GM12878 (cell line): ENCODE measurements at regions not wholly inside any gene's neighbourhood (a gene's known extent, or its start where the extent isn't known, plus 50 kb on each side); places are given as distances from the start of the nearest gene placed in this dataset.

Source experiments
- ATAC-seq: fragments of 200-7000 bp; cut with Tn5 transposase; 3 replicates; pipeline ENCODE4 v1.9.1; 2020; ENCODE audit warnings: mild to moderate bottlenecking, moderate library complexity
- BruUV-seq: library from RNA; stranded (reverse); fragments of 400-500 nt; replicated peaks from 2 replicates; lab custom pipeline; 2021; lab: Mats Ljungman, UMichigan
- CTCF ChIA-PET: fragments of 300-600 bp; sonication (Branson Sonifier 250); formaldehyde crosslinking; extraction: SDS; loops from one replicate; lab custom pipeline; 2021; ENCODE audit warnings: inconsistent platforms; lab: Yijun Ruan, JAX
- POLR2A ChIA-PET: fragments of 350-600 bp; formaldehyde crosslinking; extraction: SDS; loops from one replicate; lab custom pipeline; 2021; ENCODE audit warnings: inconsistent platforms; lab: Charles Lee
- RAD21 ChIA-PET: fragments of 300-600 bp; sonication (Branson Sonifier 250); formaldehyde crosslinking; loops from one replicate; lab custom pipeline; 2023; ENCODE audit warnings: antibody characterized with exemption; ENCODE audit not compliant: unreplicated experiment; lab: Charles Lee
- SMC1A ChIA-PET: fragments of 300-600 bp; sonication (Branson Sonifier 250); formaldehyde crosslinking; loops from one replicate; lab custom pipeline; 2023; ENCODE audit not compliant: unreplicated experiment, uncharacterized antibody; lab: Charles Lee
- DNase-seq: peaks from one replicate; pipeline ENCODE4 v3.0.0-alpha.2; 2011; ENCODE audit warnings: low read depth, low spot score
- FAIRE-seq: peaks from 3 replicates; lab custom pipeline; 2011; peaks lifted over from hg19 to GRCh38; lab: Jason Lieb, UNC
- H2AFZ ChIP-seq: 2 replicates; pipeline ENCODE4 v1.6.0; 2011; ENCODE audit warnings: low read depth, low read length, control low read depth; ENCODE audit not compliant: control insufficient read depth
- H3K27ac ChIP-seq: 2 replicates; pipeline ENCODE4 v1.5.1; 2011; ENCODE audit warnings: control low read depth; ENCODE audit not compliant: control insufficient read depth, insufficient read depth
- H3K27me3 ChIP-seq, 2 experiments: replicated peaks in 1 of 2; 2 replicates each; pipeline versions ENCODE4 v1.6.0 to v1.6.1; 2011; ENCODE audit warnings: low read length in 1 of 2; ENCODE audit not compliant: control insufficient read depth in 2 of 2, insufficient read depth in 2 of 2
- H3K36me3 ChIP-seq, 2 experiments: 2 replicates each; pipeline ENCODE4 v1.5.1; 2011; ENCODE audit warnings: low read length in 1 of 2; ENCODE audit not compliant: control insufficient read depth in 2 of 2, insufficient read depth in 2 of 2
- H3K4me1 ChIP-seq: 2 replicates; pipeline ENCODE4 v1.6.1; 2011; ENCODE audit warnings: mild to moderate bottlenecking, low read length, moderate library complexity, mixed read lengths; ENCODE audit not compliant: control insufficient read depth, insufficient read depth
- H3K4me2 ChIP-seq: 2 replicates; pipeline ENCODE4 v1.6.0; 2011; ENCODE audit warnings: control low read depth; ENCODE audit not compliant: control insufficient read depth, insufficient read depth
- H3K4me3 ChIP-seq: fragments of 200-600 bp; sonication (generic); 2 replicates; pipeline ENCODE4 v1.5.1; 2016
- H3K79me2 ChIP-seq: 2 replicates; pipeline ENCODE4 v1.6.0; 2011; ENCODE audit warnings: low read length; ENCODE audit not compliant: control insufficient read depth, insufficient read depth
- H3K9ac ChIP-seq: 2 replicates; pipeline ENCODE4 v1.8.0; 2011; ENCODE audit warnings: low read length, control low read depth, mixed read lengths; ENCODE audit not compliant: control insufficient read depth, insufficient read depth
- H3K9me3 ChIP-seq: replicated peaks from 3 replicates; pipeline ENCODE4 v1.5.1; 2011; ENCODE audit warnings: mild to moderate bottlenecking, low read length; ENCODE audit not compliant: control insufficient read depth, insufficient read depth
- H4K20me1 ChIP-seq: 2 replicates; pipeline ENCODE4 v1.6.0; 2011; ENCODE audit not compliant: control insufficient read depth, insufficient read depth
- CHD1 ChIP-seq: IDR thresholded peaks from 2 replicates; pipeline ENCODE4 v1.6.1; 2012; ENCODE audit warnings: low read depth, low read length, improper control_type of control experiment
- CREM ChIP-seq: IDR thresholded peaks from 2 replicates; pipeline ENCODE4 v1.6.1; 2014; ENCODE audit warnings: antibody characterized with exemption, low read depth
- EED ChIP-seq: sonication (generic); IDR thresholded peaks from 2 replicates; pipeline ENCODE4 v1.6.1; 2016; ENCODE audit warnings: antibody characterized with exemption, low read depth
- EZH2 ChIP-seq: IDR thresholded peaks from 2 replicates; pipeline ENCODE4 v1.6.1; 2012; ENCODE audit warnings: low read depth, mild to moderate bottlenecking, control low read depth, inconsistent platforms, low read length, borderline replicate concordance; ENCODE audit not compliant: control insufficient read depth
- GABPA ChIP-seq: IDR thresholded peaks from 2 replicates; pipeline ENCODE4 v1.6.1; 2014; ENCODE audit warnings: antibody characterized with exemption, low read depth, mild to moderate bottlenecking, inconsistent platforms
- HDAC2 ChIP-seq: fragments of 200-600 bp; sonication (generic); IDR thresholded peaks from 2 replicates; pipeline ENCODE4 v1.6.1; 2017
- MTA2 ChIP-seq: fragments of 450-650 bp; IDR thresholded peaks from 2 replicates; pipeline ENCODE4 v1.6.1; 2016; ENCODE audit warnings: low read depth, mild to moderate bottlenecking, moderate library complexity
- NBN ChIP-seq: fragments of 450-650 bp; IDR thresholded peaks from 2 replicates; pipeline ENCODE4 v1.6.1; 2016
- PKNOX1 ChIP-seq: fragments of 450-650 bp; IDR thresholded peaks from 2 replicates; pipeline ENCODE4 v1.6.1; 2016; ENCODE audit warnings: mild to moderate bottlenecking
- RAD21 ChIP-seq: IDR thresholded peaks from 2 replicates; pipeline ENCODE4 v1.6.1; 2011; ENCODE audit warnings: mild to moderate bottlenecking, low read depth, low read length, moderate library complexity; ENCODE audit not compliant: insufficient read depth
- SP1 ChIP-seq: IDR thresholded peaks from one replicate; pipeline ENCODE4 v1.6.1; 2011; ENCODE audit warnings: low read depth, low read length
- SREBF2 ChIP-seq: IDR thresholded peaks from 2 replicates; pipeline ENCODE4 v1.6.1; 2012; ENCODE audit warnings: mild to moderate bottlenecking, low read length
- STAT1 ChIP-seq: fragments of 450-650 bp; conservative IDR thresholded peaks from 2 replicates; pipeline ENCODE4 v1.6.1; 2014; ENCODE audit warnings: antibody characterized with exemption, mild to moderate bottlenecking
- YY1 ChIP-seq: IDR thresholded peaks from 2 replicates; pipeline ENCODE4 v1.6.1; 2011; ENCODE audit warnings: low read depth, mild to moderate bottlenecking, low read length
- ZBED1 ChIP-seq: IDR thresholded peaks from 2 replicates; pipeline ENCODE4 v1.6.1; 2016; ENCODE audit warnings: borderline replicate concordance
- WGBS: methylation state at CpG from one replicate; pipeline ENCODE4 v1.1.6; 2016; ENCODE audit warnings: low lambda C conversion rate; ENCODE audit not compliant: insufficient replicate concordance, insufficient coverage; ENCODE audit errors: missing lambda C conversion rate; 5-methylcytosine and 5-hydroxymethylcytosine counted together
- in situ Hi-C: fragments of 300-500 bp; cut with MboI; formaldehyde crosslinking; loops from 9 replicates; pipeline ENCODE4 v1.14.3; 2018; ENCODE audit warnings: mixed read lengths
- intact Hi-C: fragments of 100-400 bp; cut with micrococcal nuclease; formaldehyde crosslinking; loops from one replicate; pipeline ENCODE4 v1.14.2; 2022; ENCODE audit not compliant: unreplicated experiment
- TF ChIP-seq, protein P1 (sequence below): fragments of 450-650 bp; IDR thresholded peaks from 2 replicates; pipeline ENCODE4 v1.6.1; 2016; ENCODE audit warnings: mild to moderate bottlenecking, moderate library complexity, borderline replicate concordance
- TF ChIP-seq, protein P2 (sequence below): fragments of 450-650 bp; formaldehyde crosslinking; IDR thresholded peaks from 2 replicates; pipeline ENCODE4 v1.4.0; 2020; ENCODE audit warnings: mild to moderate bottlenecking, moderate library complexity

DNA sequence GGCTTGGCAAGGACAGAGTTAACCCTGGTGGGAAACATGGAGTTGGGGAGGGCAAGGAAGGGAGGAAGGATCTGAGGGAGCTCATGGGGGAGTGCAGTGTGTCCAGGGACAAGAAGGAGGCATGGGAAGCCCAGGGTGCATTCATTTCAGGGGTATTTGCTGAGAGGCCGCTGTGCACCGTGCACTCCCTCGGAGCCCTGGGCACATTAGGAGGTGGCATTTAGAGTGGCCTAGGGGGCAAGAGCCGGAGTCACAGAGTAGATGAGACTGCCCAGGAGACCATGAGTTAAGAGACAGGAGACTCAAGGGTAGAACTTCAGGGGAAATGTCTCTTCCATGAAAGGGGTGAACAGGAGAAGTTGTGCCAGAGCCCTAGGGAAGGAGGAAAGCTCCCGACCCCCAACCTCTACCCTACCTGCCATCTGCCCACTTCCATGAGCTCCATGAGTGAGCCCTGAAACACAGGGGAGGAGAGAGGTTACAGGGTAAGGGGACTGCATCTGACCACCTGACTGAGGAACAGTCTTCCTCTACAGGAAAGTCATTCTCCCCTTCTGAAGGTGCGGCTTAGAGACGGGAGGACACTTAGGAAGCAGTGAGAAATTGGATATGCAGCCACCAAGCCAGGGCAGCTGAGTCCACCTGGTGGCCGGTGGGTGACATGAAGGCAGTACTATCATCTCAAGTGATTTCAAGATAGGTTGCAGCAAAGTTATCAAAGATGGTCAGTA is 58.5 kb upstream of the COPS8 start:
- ATAC-seq (peak; percentile 88), DNase-seq (no peak), FAIRE-seq (peak; percentile 73)
- no peak overlapping the region for H2AFZ ChIP-seq
- ChIA-PET CTCF (interaction anchor here (0.5 to 1.8 kb wide), 9 partner anchors 32 to 717 kb away, joined by 3 to 12 read pairs (median 3); no protein-coding TSS in a partner anchor), RAD21 (interaction anchor here (0.8 to 1.7 kb wide), 5 partner anchors 33 to 673 kb away, joined by 3 to 11 read pairs (median 6); partner anchors contain the start of gene ACKR3), POLR2A (no interaction called here), SMC1A (interaction anchor here (0.6 to 2.0 kb wide), 6 partner anchors 16 to 518 kb away, joined by 3 to 10 read pairs (median 3); no protein-coding TSS in a partner anchor)
- H3K9ac ChIP-seq = no peak overlapping the region
- intact Hi-C loops = loop anchor here (1.0 kb wide), 1 partner anchor 674 kb away; no protein-coding TSS in a partner anchor
- BruUV-seq = no TSS peak
- H3K9me3 ChIP-seq = no peaks in the 10 kb centered on the region; the same call in 2 of the 3 replicates
- no peaks in the 10 kb centered on the region for H4K20me1 ChIP-seq
- 11% methylated on average over 8 of the region's 8 CpGs for WGBS
- no peaks in the 10 kb centered on the region for H3K4me1 ChIP-seq
- H3K36me3 ChIP-seq = no peaks in the 10 kb centered on the region
- H3K4me3 ChIP-seq = no peak overlapping the region
- no peaks in the 10 kb centered on the region for H3K27me3 ChIP-seq
- H3K79me2 ChIP-seq = no peaks in the 10 kb centered on the region
- in situ Hi-C loops = no loop called here
- no peak overlapping the region for H3K27ac ChIP-seq
- H3K4me2 ChIP-seq = no peak overlapping the region
- TF ChIP-seq SREBF2 (no peak), ZBED1 (no peak), STAT1 (no peak), SP1 (no peak), YY1 (0 out of 2 replicates have a peak, but pooled peaks have one; percentile 29), RAD21 (peak; percentile 87), NBN (no peak), MTA2 (no peak), EED (no peak), GABPA (no peak), PKNOX1 (no peak), CHD1 (no peak), EZH2 (no peak), HDAC2 (no peak), CREM (no peak)
- TF ChIP-seq, protein P1, sequence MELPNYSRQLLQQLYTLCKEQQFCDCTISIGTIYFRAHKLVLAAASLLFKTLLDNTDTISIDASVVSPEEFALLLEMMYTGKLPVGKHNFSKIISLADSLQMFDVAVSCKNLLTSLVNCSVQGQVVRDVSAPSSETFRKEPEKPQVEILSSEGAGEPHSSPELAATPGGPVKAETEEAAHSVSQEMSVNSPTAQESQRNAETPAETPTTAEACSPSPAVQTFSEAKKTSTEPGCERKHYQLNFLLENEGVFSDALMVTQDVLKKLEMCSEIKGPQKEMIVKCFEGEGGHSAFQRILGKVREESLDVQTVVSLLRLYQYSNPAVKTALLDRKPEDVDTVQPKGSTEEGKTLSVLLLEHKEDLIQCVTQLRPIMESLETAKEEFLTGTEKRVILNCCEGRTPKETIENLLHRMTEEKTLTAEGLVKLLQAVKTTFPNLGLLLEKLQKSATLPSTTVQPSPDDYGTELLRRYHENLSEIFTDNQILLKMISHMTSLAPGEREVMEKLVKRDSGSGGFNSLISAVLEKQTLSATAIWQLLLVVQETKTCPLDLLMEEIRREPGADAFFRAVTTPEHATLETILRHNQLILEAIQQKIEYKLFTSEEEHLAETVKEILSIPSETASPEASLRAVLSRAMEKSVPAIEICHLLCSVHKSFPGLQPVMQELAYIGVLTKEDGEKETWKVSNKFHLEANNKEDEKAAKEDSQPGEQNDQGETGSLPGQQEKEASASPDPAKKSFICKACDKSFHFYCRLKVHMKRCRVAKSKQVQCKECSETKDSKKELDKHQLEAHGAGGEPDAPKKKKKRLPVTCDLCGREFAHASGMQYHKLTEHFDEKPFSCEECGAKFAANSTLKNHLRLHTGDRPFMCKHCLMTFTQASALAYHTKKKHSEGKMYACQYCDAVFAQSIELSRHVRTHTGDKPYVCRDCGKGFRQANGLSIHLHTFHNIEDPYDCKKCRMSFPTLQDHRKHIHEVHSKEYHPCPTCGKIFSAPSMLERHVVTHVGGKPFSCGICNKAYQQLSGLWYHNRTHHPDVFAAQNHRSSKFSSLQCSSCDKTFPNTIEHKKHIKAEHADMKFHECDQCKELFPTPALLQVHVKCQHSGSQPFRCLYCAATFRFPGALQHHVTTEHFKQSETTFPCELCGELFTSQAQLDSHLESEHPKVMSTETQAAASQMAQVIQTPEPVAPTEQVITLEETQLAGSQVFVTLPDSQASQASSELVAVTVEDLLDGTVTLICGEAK = no peak
- TF ChIP-seq, protein P2, sequence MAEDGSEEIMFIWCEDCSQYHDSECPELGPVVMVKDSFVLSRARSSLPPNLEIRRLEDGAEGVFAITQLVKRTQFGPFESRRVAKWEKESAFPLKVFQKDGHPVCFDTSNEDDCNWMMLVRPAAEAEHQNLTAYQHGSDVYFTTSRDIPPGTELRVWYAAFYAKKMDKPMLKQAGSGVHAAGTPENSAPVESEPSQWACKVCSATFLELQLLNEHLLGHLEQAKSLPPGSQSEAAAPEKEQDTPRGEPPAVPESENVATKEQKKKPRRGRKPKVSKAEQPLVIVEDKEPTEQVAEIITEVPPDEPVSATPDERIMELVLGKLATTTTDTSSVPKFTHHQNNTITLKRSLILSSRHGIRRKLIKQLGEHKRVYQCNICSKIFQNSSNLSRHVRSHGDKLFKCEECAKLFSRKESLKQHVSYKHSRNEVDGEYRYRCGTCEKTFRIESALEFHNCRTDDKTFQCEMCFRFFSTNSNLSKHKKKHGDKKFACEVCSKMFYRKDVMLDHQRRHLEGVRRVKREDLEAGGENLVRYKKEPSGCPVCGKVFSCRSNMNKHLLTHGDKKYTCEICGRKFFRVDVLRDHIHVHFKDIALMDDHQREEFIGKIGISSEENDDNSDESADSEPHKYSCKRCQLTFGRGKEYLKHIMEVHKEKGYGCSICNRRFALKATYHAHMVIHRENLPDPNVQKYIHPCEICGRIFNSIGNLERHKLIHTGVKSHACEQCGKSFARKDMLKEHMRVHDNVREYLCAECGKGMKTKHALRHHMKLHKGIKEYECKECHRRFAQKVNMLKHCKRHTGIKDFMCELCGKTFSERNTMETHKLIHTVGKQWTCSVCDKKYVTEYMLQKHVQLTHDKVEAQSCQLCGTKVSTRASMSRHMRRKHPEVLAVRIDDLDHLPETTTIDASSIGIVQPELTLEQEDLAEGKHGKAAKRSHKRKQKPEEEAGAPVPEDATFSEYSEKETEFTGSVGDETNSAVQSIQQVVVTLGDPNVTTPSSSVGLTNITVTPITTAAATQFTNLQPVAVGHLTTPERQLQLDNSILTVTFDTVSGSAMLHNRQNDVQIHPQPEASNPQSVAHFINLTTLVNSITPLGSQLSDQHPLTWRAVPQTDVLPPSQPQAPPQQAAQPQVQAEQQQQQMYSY (CRISPR knock-in tag) = no peak
